Mucosa of descending colon (tissue), 3 donors: ENCODE measurements at regions not wholly inside any gene's neighbourhood (a gene's known extent, or its start where the extent isn't known, plus 50 kb on each side); places are given as distances from the start of the nearest gene placed in this dataset.
"Not testable (repeated sequence)": the region's sequence is repeated elsewhere in the genome, so short reads cannot be mapped to it uniquely, and the experiment has no call there.

Experiments used
- ATAC-seq: fragments of 200-7000 bp; cut with Tn5 transposase; one replicate; pipeline ENCODE4 v1.9.1; 2020; ENCODE audit warnings: mild to moderate bottlenecking, moderate library complexity
- DNase-seq, 3 donors: peaks; one replicate each; pipeline ENCODE4 v3.0.0-alpha.2; 2020
- H3K36me3 ChIP-seq: fragments of 200-600 bp; one replicate; pipeline ENCODE4 v1.8.0; 2021; ENCODE audit warnings: low read depth, mild to moderate bottlenecking
- H3K4me1 ChIP-seq: fragments of 200-600 bp; one replicate; pipeline ENCODE4 v1.8.0; 2021; ENCODE audit warnings: low read depth, mild to moderate bottlenecking
- H3K4me3 ChIP-seq: fragments of 200-600 bp; one replicate; pipeline ENCODE4 v1.8.0; 2021; ENCODE audit warnings: mild to moderate bottlenecking
- H3K9me3 ChIP-seq: fragments of 200-600 bp; one replicate; pipeline ENCODE4 v1.8.0; 2021; ENCODE audit warnings: mild to moderate bottlenecking
- CTCF ChIP-seq: fragments of 200-600 bp; IDR thresholded peaks from one replicate; pipeline ENCODE4 v1.8.0; 2022; ENCODE audit warnings: antibody characterized with exemption, mild to moderate bottlenecking
- intact Hi-C, 2 donors: fragments of 100-400 bp; cut with DNase I in 1 of 2; cut with micrococcal nuclease in 1 of 2; formaldehyde crosslinking; loops; one replicate each; pipeline versions ENCODE4 v1.11.0 to v1.11.1; 2022; cut with DNase I, micrococcal nuclease
- donor health status: DM: no; HTN: no; CAD: no; lungs with moderate emphysema.
- donor health status: DM: no; HTN: no; CAD: no.
- donor health status: DM: no; HTN: yes; CAD: no.

- intact Hi-C loops, result no loop called here
- DNase-seq (no peak), ATAC-seq (no peak)
- H3K4me1 ChIP-seq, result no peaks in the 10 kb centered on the region
- TF ChIP-seq CTCF, result no peak
- H3K36me3 ChIP-seq, result no peaks in the 10 kb centered on the region
- H3K4me3 ChIP-seq, result no peak overlapping the region
- H3K9me3 ChIP-seq, result peaks cover 7% of the 10 kb centered on the region
Measured at GRCh38 chrX:531611-531936, 99.0 kb upstream of the SHOX start.

GRCh38 chrX:534804-535203 lies 95.8 kb upstream of the SHOX start:
- TF ChIP-seq CTCF, result no peak
- no peak for ATAC-seq
- H3K4me3 ChIP-seq, result no peak overlapping the region
- peaks cover 3% of the 10 kb centered on the region for H3K9me3 ChIP-seq
- H3K4me1 ChIP-seq, result no peaks in the 10 kb centered on the region
- H3K36me3 ChIP-seq, result no peaks in the 10 kb centered on the region
- DNase-seq, result no peak
- intact Hi-C loops, result no loop called here

GRCh38 chrX:536616-537015 lies 94.0 kb upstream of the SHOX start:
- DNase-seq (no peak), ATAC-seq (no peak)
- no peak for TF ChIP-seq CTCF
- H3K4me1 ChIP-seq, result no peaks in the 10 kb centered on the region
- H3K4me3 ChIP-seq, result no peak overlapping the region
- intact Hi-C loops, result no loop called here
- no peaks in the 10 kb centered on the region for H3K9me3 ChIP-seq
- no peaks in the 10 kb centered on the region for H3K36me3 ChIP-seq

- H3K4me3 ChIP-seq, result no peak overlapping the region
- H3K36me3 ChIP-seq, result no peaks in the 10 kb centered on the region
- TF ChIP-seq CTCF, result no peak
- H3K9me3 ChIP-seq, result peaks cover 2% of the 10 kb centered on the region
- H3K4me1 ChIP-seq, result no peaks in the 10 kb centered on the region
- intact Hi-C loops, result no loop called here
- DNase-seq (no peak), ATAC-seq (no peak)
Measured at GRCh38 chrX:537151-537550, 93.4 kb upstream of the SHOX start.

- DNase-seq (no peak), ATAC-seq (no peak)
- H3K9me3 ChIP-seq, result peaks cover 3% of the 10 kb centered on the region
- intact Hi-C loops, result no loop called here
- H3K36me3 ChIP-seq, result no peaks in the 10 kb centered on the region
- no peak for TF ChIP-seq CTCF
- H3K4me1 ChIP-seq, result no peaks in the 10 kb centered on the region
- no peak overlapping the region for H3K4me3 ChIP-seq
Measured at GRCh38 chrX:538311-538710, 92.3 kb upstream of the SHOX start.

GRCh38 chrX:541006-541405 lies 89.6 kb upstream of the SHOX start:
- not testable (repeated sequence) for H3K9me3 ChIP-seq, H3K4me1 ChIP-seq

More at GRCh38 chrX:541006-541405, 89.6 kb upstream of the SHOX start:
- H3K4me3 ChIP-seq, ATAC-seq, H3K36me3 ChIP-seq, intact Hi-C loops, DNase-seq: not testable (repeated sequence)
